ENCODE measurements at regions not wholly inside any gene's neighbourhood (a gene's known extent, or its start where the extent isn't known, plus 50 kb on each side); places are given as distances from the start of the nearest gene placed in this dataset.

DNA sequence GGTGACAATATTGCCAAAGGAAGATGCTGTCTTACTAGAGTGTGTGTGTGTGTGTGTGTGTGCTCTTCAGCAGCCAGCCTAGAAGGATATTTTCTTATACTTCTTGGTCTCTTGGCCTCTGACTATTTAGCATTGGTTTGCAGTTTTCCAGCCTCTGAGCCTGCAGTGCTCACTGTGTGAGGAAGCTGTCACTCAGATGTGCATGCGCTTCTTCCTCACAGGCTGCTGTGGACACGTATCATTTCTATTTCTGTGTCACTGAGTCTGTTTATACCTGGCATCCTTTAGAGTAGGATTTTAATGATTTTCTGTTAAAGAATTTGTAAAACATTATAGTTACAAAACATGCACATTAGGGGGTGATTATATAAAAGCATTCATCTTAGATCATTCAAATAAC is 83.3 kb downstream of the ALDH8A1 start:
- no peak for DNase-seq

DNA sequence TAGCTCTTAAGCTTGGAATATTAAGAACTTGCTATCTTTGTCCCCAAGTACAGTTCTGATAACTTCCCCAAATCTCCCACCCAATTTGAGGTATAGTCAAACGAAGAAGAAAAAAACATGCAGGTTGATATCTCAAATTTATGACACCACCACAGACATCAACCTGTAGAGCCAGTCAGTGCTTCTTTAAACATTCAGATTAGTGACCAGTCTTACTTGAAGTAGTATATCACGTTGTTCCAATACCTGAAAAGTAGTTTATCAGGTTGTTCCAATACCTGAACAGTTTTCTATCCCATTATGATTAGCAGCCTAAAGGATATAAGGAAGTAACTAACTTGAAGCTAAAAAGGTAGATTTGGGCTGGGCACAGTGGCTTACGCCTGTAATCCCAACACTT is 85.3 kb downstream of the ALDH8A1 start:
- DNase-seq, result no peak

DNA sequence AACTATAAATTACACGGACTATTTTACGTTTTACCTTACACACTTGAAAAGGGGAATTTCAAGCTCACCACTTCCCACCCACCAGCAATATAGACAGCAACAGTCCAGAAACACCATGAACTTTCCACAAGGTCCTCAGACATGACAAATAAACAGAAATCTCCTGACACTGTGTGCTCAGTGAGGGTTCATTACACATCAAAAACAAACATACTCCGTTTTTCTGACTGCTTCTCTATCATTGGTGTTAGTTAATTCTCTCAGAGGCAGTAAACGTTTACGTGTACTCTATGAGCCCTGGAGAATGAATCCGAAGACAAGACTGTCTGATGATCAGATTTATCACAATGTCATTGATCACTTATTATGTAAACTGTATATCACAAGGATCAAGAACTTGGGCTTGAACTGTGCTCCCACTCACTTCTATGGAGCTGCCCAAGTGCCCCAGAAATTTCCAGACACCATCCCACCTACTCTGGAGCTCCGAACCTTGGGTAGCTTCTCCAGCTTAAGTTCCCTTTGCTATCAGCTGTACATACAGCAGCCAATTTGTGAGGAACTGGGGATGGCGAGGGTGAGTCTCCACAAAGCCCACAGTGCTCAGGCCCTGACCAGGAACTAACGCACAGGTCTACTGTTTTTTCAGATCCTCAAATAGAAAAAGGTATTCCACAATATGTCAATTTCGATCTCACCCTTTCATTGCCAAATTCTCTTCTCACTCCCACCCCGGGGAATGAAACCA is 86.0 kb downstream of the ALDH8A1 start:
- no peak for DNase-seq

DNA sequence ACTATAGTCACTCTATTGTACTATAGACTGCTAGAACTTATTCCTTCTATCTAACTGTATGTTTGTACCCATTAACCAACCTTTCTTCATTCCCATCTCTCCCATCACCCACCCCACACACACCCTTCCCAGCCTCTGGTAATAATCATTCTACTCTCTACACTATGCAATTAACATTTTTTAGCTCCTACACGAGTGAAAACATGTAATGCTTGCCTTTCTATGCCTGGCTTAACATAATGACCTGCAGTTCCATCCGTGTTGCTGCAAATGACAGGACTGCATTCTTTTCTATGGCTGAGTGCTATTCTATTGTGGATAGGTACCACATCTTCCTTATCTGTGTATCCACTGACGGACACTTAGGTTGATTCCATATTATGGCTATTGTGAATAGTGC is 95.5 kb downstream of the ALDH8A1 start:
- no peak for DNase-seq

DNA sequence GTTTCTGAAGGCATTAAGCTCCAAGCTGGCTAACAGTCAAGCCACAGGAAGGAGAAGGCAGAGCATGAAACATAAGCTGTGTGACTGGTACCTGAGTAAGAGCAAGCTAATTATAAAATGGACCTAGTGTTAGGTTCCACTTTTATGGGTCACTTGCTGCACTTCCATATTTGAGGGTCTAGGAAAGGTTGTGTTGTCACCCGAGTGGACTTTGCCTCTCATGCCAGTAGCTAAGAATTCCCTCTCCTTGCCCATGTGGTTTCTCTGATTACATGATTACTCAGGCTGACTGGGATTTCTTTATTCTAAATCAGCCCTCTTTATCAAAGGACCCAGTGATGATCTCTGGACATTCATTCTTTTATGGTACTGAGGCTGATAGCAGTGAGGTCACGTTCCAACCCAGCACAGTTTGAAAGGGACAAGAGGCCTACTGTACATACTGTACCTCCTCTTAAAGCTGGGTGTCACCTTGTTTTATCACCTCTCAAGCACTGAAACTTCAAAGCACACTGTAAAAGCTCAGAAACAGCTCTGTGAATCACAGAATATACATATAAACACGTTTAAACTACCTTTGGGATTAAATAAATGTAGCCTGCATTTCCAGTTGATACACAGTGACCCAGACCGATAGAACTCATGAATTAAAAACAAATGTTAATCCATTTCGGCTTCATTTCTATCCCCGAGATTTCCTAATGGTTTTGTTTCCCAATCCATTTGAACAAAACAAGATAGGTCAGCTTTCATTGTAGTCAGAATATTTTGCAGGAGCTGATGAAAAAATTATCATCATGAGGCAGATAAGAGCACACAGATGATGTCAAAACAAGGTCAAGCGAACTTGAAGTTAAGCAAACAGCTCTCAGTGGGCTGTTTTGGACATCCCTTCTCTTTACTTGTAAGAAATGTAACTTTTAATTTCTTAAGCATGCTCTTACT is 96.5 kb downstream of the ALDH8A1 start:
- DNase-seq, result no peak

DNA sequence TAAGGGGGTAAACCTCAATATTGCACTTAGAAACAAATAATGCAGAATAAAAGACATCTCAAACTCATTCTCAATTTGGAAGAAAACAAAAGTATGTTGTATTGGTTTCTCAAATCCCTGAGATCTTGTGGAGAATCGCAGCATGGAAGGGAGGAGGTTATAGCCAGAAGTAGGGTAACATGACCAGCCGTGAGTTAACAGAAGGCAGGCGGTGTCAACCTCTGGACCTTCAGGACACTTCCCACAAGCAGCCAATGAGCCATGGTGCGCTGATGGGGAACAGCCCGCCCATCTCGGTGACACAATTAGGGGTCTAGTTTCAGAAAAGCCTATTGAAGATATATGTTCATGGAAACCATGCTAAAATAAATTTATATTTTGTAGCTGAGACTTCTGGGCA is 98.4 kb downstream of the ALDH8A1 start:
- no peak for DNase-seq

DNA sequence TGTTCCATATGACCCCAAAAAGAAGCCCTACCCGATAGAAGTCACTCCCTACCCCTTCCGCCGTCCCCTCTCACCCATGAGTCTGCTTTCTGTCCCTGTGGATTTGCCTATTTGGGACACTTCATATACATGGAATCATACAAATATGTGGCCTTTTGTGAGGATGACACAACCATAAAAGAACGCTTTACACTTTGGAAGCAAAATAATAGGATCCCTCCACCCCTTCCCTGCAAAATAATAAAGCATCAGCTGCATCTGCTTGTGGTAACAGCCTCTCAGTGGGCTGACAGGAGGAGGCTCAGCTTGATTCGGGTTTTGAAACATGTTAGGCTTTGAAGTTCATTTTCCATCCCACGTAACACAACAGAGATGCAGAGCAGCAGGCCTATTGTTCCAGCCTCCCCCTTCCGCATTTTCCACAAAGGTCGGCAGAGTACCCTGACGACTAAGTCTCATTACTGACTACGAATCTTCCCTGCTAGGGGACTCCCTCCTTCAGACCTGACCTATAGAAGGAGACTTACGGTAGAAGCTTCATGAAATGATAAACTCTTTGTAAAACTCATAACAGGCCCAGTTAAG is 99.1 kb downstream of the ALDH8A1 start:
- no peak for DNase-seq

DNA sequence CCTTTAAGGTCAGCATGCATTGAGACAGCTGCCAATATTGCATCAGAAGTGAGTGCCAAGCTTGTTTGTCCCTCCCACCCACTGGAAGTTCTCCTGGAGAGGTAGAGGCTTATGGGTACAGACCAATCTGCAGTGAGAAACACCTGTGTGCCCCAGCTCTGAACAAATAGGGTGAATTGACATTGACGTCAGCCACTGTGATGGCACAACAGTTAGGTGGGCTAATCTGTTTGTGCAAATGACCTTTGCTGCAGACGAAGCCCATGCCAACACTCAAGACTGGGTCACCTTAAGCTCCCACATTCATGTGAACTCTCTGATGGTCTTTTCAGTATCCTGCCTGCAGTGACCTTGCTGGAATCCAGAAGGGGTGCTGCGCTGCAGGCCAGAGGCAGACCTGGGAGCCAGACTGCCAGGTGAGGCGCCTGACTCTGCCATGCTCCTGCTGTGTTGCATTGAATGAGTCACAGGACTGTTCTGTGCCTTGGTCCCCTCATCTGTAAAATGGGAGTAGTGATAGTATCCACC is 99.9 kb downstream of the ALDH8A1 start:
- DNase-seq, result no peak

DNA sequence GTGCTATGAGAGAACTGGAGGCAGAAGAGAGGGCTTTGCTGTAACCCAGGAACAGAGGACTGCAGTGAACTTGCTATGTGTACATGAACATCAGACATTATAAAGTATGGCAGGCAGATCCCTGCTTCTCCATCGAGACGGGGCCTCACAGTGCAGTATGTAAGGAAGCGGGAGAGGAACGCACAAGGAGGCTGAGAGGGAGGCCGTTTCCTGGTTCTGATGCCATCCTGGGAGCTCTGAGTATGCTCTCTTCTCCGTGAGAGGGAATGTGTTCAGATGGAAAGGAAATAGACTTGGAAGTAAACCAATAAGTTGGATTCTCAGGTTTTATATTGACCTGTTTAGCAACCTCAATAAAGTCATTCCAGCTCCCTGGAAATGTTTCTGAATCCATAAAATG is 101.8 kb downstream of the ALDH8A1 start:
- no peak for DNase-seq

DNA sequence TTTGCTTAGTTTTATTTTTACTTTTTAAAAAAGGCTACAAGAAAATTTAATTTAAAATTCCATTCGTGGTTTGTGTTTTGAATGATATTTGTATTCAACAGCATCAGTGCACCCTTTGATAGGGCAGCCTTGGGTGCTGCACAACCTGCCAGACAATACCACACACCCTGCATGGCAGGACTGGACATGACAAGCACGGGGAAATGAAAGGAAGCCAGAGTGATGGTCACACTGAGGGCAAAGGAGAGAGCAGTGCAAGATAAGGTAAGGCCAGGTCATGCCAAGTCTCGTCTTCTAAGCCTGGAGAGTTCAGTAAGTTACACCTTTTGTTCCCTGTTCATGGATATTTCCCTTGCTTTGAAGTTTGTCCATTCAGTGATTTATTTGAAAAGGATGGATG is 103.0 kb downstream of the ALDH8A1 start:
- DNase-seq, result no peak

DNA sequence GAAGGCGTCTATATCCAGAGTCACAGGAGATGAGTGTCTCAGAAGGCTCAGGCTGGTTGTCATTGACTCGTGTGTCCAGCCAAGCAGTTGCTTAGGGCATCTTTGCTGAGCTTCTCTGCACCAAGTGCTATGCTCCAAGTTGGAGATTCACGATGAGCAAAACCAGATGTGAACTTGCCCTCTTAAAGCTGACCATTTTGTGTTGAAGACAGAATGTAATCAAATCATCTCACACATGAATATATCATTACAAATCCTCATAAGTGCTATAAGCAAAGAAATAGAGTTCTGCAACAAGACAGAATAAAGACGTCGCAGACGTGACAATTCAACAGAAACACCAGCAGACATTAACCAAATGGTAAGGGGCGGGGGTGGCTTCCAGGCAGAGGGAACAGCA is 103.9 kb downstream of the ALDH8A1 start:
- DNase-seq, result no peak

DNA sequence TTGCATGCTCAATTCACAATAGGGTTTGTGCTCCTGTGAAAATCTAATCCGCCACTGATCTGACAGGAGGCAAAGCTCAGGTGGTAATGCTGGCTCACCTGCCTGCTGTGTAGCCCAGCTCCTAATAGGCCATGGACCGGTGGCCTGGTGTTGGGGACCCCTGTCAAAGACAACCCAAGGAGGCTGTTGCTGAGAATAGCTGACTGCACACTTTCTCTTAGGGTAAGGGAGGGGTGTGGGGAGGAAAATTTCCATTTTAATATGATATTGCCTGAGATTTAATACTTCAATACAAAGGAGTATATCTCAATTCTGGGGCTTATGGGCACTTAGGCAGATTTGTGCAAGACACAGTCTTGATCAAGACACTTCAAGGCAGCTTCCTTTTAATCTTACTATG is 105.8 kb downstream of the ALDH8A1 start:
- no peak for DNase-seq

DNA sequence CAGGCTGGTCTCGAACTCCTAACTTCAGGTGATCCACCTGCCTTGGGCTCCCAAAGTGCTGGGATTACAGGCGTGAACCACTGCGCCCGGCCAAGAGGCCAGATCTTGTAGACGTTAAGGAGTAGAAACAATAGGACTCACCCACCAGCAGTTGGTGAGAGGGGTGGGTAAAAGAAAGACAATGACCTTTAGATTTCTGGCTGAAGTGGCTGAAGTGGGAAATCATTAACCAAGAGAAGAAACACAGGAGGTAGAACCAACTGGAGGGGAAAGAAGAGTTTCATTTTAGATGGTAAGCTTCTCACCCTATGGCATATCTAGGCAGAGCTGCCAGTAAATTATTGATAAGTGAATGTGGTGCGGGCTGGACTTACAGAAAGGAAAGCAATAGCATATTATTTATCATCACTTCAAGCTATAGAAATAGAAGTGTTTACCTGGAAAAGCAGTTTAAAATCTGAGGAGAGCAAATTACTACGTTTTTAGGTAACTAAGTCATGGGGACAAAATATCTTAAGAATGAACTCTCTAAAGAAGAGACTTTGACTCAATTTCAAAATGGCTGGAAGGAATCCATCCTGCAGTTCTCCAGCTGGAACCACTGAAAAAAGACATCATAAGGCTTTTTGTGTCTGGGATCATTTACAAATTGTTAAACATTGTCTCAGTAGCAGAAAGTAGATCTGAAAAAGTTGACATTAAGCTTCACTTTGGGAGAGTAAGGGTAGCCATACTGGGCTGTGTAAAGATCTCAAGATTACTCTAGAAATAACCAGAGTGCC is 109.6 kb downstream of the ALDH8A1 start:
- DNase-seq, result no peak

DNA sequence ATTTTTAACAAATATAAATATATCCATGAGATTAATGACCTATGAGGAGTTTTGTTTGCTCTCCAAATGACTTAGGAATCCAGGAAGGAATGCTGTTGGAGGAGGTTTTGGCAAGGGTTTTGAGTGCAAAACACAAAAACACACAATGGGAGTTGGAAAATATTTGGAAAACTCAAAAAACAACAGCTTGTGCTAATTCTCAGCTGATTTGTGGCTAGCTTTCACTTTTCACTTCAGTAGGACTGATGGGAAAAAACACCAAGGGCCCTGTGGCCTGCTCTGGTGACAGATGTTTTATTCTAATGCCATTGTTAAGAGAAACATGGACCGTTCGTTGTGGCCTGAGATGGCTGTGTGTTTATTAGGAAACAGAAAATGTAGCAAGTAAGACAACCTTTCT is 113.9 kb downstream of the ALDH8A1 start:
- DNase-seq, result no peak

DNA sequence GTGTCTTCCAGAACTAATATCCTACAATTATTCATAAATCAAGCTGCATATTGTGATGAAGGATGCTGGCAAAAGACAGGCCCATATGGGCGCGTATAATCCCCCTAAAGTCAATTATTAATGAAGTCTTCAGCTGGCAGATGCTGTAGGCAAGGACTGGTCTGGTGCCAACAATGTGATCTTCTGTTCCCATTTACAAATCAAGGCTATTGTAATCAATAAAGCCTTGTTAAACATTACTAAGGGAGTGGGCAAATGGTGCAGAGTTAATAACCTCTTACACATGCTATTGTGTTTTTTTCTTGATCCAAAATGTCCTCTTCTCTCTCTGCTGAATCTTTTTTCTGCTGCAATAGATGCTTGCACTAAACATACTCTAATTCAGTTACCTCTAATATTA is 119.0 kb downstream of the ALDH8A1 start:
- peak; percentile 9 for DNase-seq

DNA sequence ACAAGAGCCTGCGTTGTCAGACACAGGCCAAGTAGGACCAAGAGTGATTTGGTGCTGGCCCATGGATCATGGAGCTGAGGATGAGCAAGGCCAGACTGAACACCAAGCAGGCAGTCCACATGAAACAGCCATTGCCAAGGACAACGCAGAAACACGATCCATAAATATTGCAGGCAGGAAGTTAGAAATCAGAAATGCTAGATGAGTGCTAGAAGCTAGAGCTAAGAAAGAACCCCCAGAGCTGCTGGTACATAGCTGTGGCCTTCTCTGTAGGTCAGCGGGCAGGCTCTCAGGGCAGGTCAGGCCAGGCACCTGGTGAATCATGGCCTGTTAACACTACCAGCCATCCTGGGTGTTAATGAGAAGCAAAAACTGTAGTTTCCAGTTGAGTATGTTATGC is 119.7 kb downstream of the ALDH8A1 start:
- DNase-seq, result no peak

DNA sequence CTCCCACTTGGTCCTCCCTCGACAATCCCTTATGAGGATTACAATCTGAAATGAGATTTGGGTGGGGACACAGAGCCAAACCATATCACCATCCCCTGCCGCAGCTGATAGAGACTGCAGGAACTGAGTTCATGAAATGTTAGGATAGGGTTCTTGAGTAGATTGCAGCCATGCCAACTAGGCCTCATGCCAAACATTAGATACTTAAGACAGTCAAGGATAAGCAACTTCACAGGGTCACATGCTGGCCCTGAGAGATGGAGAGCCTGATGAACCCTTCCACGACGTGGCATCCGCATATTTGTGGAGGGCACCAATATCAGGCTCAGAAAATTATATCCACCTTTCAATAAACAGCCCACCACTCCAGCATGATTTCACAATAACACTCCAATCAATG is 121.3 kb downstream of the ALDH8A1 start:
- no peak for DNase-seq

DNA sequence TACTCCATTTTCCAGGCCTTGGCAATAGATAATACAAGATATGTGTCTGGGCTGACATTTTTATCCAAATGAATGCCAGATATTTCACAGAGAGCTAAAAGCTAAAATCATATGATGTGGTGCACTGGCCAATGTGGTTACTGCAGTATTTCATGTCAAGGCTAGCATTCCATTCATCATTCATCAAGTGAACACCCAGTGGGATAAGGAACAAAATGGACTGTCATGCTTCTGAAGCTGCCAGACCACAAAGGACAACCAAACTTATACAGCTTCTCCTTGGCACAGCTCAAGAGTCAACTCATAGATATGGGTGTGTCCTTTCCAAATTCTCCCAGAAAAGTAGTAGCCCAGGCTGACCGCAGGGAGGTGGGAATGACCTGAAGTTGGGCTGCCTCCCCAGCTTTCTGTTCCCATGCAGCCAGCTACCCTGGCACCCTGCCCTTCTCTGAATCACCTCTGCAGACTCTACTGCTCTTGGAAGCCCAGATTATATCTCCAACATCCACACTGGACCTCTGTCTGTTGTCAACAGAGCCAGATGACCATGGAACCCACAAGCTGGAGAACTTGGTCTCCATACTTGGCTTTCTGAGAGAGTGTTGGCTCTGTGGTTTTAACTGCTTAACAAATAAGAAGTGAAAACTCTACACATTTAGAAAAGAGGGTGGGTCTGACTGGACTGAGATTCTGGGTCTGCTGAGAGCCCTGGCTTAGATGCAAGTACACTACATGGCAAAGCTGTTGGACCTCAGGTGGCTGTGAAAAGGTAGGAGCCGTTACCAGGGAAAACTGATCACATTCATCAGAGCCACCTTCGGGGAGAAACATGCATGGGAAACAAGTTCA is 122.8 kb downstream of the ALDH8A1 start:
- no peak for DNase-seq

DNA sequence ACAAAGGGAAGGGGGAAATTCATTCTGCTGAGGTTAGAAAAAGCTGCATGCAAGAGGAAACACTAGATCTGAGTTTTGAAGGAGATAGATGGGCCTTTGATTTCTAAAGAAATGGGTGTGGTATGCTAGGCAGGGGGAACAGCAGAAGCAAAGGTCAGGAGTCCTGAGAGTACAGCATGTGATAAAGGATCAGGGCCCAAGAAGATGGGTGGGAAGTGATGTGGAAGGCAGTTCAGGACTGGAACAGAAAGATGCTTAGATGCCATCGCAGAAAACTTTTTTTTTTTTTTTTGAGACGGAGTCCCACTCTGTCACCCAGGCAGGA is 126.2 kb downstream of the ALDH8A1 start:
- DNase-seq, result no peak

DNA sequence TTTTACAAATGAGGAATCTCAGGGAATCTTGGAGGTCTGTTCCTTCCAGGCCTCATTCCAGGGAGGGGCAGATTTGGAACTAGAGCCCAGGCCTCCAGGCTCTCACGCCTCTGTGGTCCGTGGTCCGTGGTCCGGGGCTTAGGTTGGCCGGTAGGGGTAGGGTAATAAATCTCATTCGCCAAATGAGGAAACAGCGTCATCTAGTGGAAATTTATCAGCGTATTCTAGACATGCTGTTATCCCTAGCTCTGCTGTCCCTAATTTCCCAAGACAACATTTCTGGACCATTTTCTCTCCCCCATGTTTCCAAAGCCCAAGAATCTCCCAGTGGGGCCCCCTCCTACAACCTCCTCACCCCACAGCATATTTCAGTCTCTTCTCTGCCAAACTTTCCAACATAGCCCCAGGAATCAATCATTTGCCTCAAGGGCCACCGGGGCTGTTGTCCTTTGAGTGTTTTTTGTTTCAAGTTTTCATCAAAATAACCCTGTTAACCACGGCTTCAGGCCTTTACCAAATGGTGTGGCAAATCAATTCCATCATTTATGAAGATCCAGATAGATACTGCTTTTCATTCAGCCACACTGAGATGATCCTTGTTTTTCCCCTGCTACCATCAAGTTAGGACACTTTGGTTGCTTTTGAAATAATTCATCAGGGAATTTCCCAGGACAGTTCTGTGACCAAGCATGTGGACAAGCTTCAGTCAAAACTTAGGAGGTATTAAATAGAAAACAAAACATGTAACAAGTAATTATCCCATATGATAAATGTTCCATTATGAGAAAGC is 126.8 kb downstream of the ALDH8A1 start:
- DNase-seq, result peak; percentile 69

Measured in NCI-H1092 (cell line).